A549 (cell line): ENCODE measurements at regions not wholly inside any gene's neighbourhood (a gene's known extent, or its start where the extent isn't known, plus 50 kb on each side); places are given as distances from the start of the nearest gene placed in this dataset.

Experiments used
- CTCF ChIP-seq: fragments of >200 bp; sonication (Bioruptor Twin); formaldehyde crosslinking; IDR thresholded peaks from 3 replicates; pipeline ENCODE4 v1.5.1; 2016
- POLR2A ChIP-seq: IDR thresholded peaks from 2 replicates; pipeline ENCODE4 v1.6.1; 2012; ENCODE audit warnings: mild to moderate bottlenecking, low read length

- TF ChIP-seq POLR2A (no peak), CTCF (no peak)
Measured at GRCh38 chr2:239774142-239774462, 251.0 kb downstream of the NDUFA10 start.
